Central memory CD8-positive, alpha-beta T cell (primary cell): ENCODE measurements at regions not wholly inside any gene's neighbourhood (a gene's known extent, or its start where the extent isn't known, plus 50 kb on each side); places are given as distances from the start of the nearest gene placed in this dataset.

Experiments used
- ATAC-seq: fragments of 150-1000 bp; cut with Tn5 transposase; replicated peaks from 2 replicates; pipeline ENCODE4 v1.10.0; 2022; ENCODE audit warnings: mild to moderate bottlenecking, moderate FRiP score, moderate number of reproducible peaks; ENCODE audit not compliant: poor library complexity, severe bottlenecking; ENCODE audit errors: extremely low read depth
- DNase-seq, 2 donors: peaks; one replicate each; pipeline ENCODE4 v3.0.0; 2021; ENCODE audit warnings: low spot score in 2 of 2
- H3K27ac Mint-ChIP-seq: one replicate; pipeline ENCODE4 v1.8.0; 2022; ENCODE audit warnings: low read depth, mild to moderate bottlenecking, moderate library complexity, mixed read lengths
- H3K27me3 Mint-ChIP-seq: one replicate; pipeline ENCODE4 v1.8.0; 2022; ENCODE audit warnings: mixed read lengths
- H3K36me3 Mint-ChIP-seq: one replicate; pipeline ENCODE4 v1.8.0; 2022; ENCODE audit warnings: mild to moderate bottlenecking, moderate library complexity, mixed read lengths; ENCODE audit not compliant: insufficient read depth
- H3K4me1 Mint-ChIP-seq: one replicate; pipeline ENCODE4 v1.8.0; 2022; ENCODE audit warnings: mixed read lengths
- H3K4me3 Mint-ChIP-seq: one replicate; pipeline ENCODE4 v1.8.0; 2022; ENCODE audit warnings: mild to moderate bottlenecking, moderate library complexity, mixed read lengths
- H3K9me3 Mint-ChIP-seq: one replicate; pipeline ENCODE4 v1.8.0; 2022; ENCODE audit warnings: mixed read lengths

DNA sequence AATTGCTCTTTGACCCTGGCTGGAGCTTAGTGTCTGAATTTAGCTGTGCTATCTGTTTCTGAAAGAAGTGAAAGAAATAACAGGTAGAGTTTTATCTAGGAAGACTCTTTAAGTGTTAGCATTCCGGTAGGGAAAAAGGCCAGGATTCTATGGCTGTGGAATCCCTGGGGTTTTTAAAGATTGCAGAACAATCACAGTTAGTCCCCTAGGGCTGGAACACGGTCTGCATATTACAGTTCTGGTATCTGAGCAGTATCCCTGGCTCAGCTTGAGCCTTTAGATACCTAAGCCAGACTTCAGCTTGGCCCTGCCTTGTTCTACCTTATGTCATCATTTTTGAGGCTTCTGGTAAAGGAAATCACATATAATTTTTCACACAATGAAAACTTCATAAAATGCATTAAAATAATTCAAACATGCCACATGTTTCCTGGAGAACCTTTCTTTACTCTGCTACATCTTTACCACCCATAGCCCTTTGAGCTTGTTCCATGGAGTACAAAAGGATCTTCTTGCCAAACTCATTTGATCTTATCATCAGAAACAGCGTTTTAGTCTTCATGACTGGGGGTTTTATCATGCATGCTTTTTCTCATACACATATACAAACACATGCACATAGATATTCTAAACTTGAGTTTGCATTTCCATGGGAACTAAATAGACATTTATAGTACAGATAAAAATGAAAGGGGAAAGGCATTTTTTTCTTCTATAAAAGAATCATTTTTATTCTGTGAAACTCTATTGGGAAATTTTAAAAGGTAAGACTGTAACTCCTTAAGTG, 410.8 kb downstream of the CETN3 start:
- Mint-ChIP-seq H3K27me3 (no peaks in the 10 kb centered on the region), H3K4me1 (no peaks in the 10 kb centered on the region), H3K36me3 (peaks cover 3% of the 10 kb centered on the region), H3K4me3 (no peak overlapping the region), H3K27ac (no peak overlapping the region), H3K9me3 (peaks cover 19% of the 10 kb centered on the region)
- ATAC-seq (no peak), DNase-seq (no peak)

DNA sequence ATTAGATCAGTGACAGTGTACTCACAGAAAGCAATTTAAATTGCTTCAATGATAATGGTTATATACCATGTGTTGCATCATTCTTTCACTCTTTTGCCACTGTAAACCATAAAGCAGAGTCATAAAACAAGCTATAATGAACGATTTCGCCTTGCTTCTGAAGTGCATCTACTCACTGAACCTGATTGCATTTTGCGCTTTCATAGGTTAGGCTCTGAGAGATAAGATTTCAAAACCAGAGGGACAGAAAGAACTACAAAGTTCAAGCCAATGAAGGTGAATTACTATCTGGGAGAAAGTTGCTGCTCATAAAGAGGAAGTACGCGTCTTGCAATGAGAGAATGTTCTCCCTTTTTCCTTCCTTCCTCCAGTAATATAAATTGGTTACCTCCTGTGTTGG, 412.7 kb downstream of the CETN3 start:
- no peak for ATAC-seq
- H3K9me3 Mint-ChIP-seq = peaks cover 18% of the 10 kb centered on the region

DNA sequence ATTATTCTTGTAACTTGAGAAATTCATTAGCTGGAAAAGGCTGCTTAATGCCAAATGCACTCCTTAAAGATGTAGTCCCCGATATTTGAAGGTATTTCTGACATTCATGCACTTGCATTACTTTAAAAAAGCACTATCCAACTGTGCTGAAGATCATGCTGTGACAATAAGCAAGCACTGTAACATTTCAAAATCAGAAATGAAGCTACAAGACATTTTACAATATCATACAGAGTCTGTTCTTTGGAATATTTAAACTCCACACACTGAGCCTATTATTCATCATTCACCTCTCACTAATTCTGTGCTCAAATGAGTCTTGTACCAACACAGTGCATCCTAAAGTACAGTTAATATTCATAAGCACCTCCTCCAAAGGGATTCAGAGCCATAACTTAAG, 413.2 kb downstream of the CETN3 start:
- DNase-seq (no peak), ATAC-seq (no peak)
- H3K4me3 Mint-ChIP-seq = no peak overlapping the region
- H3K9me3 Mint-ChIP-seq = peaks cover 16% of the 10 kb centered on the region
- no peaks in the 10 kb centered on the region for H3K4me1 Mint-ChIP-seq
- no peak overlapping the region for H3K27ac Mint-ChIP-seq
- H3K36me3 Mint-ChIP-seq = peaks cover 1% of the 10 kb centered on the region
- no peaks in the 10 kb centered on the region for H3K27me3 Mint-ChIP-seq

More for the DNA sequence above, 412.7 kb downstream of the CETN3 start:
- Mint-ChIP-seq H3K36me3 (peaks cover 1% of the 10 kb centered on the region), H3K27ac (no peak overlapping the region), H3K27me3 (no peaks in the 10 kb centered on the region), H3K4me1 (no peaks in the 10 kb centered on the region), H3K4me3 (no peak overlapping the region)
- no peak for DNase-seq

DNA sequence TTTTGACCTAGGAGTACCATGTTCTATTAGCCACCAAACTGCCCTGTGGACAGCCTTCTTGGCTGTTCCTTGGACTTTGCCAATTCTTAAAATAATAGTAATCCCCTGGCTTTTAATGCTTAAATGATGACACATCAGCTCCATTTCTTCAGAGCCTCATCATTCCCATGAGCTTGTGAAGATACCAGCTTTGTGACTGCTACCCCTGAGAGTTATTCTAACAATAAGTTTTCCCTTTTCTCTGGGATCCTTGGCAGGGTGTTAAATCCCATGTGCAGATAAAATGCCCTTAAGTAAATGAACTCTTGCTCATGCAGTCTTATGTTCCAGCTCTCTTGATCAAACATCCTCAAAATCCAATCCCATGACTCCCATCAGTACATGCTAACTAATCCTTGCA, 415.3 kb downstream of the CETN3 start:
- Mint-ChIP-seq H3K9me3 (peaks cover 21% of the 10 kb centered on the region), H3K27ac (no peak overlapping the region), H3K4me3 (no peak overlapping the region), H3K27me3 (no peaks in the 10 kb centered on the region), H3K36me3 (peaks cover 1% of the 10 kb centered on the region), H3K4me1 (no peaks in the 10 kb centered on the region)
- DNase-seq (no peak), ATAC-seq (no peak)

DNA sequence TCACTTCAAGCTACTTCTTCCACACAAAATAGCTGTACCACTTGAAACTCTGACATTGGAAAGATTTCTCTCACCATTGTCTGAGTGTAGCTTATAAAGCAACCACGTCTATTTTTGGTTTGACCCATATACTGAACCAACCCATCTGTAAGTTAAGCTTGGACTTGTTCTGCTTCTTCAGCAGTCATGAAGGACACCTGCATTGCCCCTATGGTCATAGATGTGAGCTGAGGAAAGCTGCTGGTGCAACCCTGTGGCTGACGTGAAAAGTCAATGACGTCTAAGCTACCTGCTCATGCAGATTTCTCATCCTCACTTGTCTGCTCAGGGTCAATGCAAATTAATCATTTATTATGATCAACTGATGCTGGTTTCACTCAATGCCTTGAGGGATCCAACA, 417.4 kb downstream of the CETN3 start:
- peaks cover 1% of the 10 kb centered on the region for H3K36me3 Mint-ChIP-seq
- DNase-seq (no peak), ATAC-seq (no peak)
- H3K9me3 Mint-ChIP-seq = peaks cover 27% of the 10 kb centered on the region
- H3K27ac Mint-ChIP-seq = no peak overlapping the region
- H3K4me1 Mint-ChIP-seq = no peaks in the 10 kb centered on the region
- H3K27me3 Mint-ChIP-seq = no peaks in the 10 kb centered on the region
- H3K4me3 Mint-ChIP-seq = no peak overlapping the region

DNA sequence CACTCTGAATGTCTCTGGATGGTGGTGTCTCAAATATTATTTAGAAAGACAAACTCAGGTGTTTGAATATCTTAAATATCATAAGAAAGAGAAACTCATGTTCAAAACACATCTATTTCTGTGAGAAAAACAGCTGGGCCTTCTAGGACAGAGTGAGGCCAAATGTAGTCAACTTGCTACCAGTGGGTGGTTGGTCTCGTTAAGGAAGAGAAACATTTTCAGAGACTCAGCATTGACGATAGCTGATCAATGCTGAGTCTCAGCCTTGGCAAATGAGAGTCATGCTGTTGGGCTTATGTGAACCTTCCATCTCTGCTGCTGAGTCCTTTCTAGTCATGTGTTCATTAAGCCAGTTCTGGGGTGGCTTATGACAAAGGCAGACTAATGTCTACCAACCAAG, 418.0 kb downstream of the CETN3 start:
- Mint-ChIP-seq H3K27ac (no peak overlapping the region), H3K9me3 (peaks cover 27% of the 10 kb centered on the region), H3K4me1 (no peaks in the 10 kb centered on the region), H3K36me3 (peaks cover 1% of the 10 kb centered on the region), H3K27me3 (no peaks in the 10 kb centered on the region), H3K4me3 (no peak overlapping the region)
- ATAC-seq = no peak
- no peak for DNase-seq

DNA sequence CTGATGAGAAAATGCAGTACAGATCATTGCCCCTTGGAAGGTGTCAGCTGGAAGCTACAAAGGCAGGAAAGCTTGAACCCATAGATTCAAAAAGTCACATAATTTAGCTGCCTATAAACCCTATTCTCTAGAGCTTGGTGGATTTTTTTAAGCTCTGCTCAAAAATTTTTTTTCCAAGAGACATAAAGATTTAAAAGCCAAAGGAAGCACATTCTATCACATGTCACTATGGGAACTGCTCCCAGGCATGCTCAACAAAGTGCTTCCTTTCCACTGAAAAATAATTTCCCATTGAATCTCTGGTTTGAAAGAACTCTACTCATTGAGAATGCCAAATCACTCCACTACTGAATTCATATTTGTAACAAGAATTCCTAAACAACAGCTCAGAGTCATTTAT, 419.8 kb downstream of the CETN3 start:
- H3K27ac Mint-ChIP-seq = no peak overlapping the region
- H3K4me3 Mint-ChIP-seq = no peak overlapping the region
- ATAC-seq (no peak), DNase-seq (no peak)
- peaks cover 27% of the 10 kb centered on the region for H3K9me3 Mint-ChIP-seq
- peaks cover 1% of the 10 kb centered on the region for H3K36me3 Mint-ChIP-seq
- H3K27me3 Mint-ChIP-seq = no peaks in the 10 kb centered on the region
- H3K4me1 Mint-ChIP-seq = no peaks in the 10 kb centered on the region

DNA sequence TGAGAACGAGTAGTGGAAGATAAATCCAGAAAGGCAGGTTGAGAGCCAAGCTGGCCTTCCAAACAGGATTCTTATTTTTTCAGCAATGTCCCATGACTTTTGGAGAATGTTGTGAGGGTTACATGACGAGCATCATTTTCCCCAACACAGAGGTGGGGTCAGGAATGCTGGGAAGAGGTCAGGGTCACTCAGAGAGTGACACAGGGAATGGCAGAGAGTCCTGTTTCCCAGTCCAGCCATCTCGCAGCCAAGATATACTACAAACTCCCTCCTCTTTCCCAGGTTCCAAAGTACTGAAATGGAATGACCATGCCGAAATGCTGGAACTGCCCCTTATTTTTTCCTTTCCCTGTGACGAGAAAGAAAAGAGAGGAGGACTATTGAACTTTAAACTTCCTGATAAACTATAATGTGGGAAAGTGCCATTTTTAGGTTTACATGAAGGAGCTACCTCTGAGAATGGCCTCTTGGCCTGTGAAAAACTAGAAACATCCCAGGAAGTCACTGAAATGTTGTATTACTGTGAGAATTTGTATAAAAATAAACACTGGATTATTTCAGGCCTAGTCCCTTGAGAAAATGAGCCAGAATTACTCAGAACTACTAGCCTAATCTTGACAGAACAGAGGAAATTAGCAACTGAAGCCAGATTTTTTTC, 420.4 kb downstream of the CETN3 start:
- H3K36me3 Mint-ChIP-seq = no peaks in the 10 kb centered on the region
- no peaks in the 10 kb centered on the region for H3K27me3 Mint-ChIP-seq
- H3K27ac Mint-ChIP-seq = no peak overlapping the region
- H3K9me3 Mint-ChIP-seq = peaks cover 23% of the 10 kb centered on the region
- ATAC-seq (no peak), DNase-seq (no peak)
- no peak overlapping the region for H3K4me3 Mint-ChIP-seq
- H3K4me1 Mint-ChIP-seq = no peaks in the 10 kb centered on the region

DNA sequence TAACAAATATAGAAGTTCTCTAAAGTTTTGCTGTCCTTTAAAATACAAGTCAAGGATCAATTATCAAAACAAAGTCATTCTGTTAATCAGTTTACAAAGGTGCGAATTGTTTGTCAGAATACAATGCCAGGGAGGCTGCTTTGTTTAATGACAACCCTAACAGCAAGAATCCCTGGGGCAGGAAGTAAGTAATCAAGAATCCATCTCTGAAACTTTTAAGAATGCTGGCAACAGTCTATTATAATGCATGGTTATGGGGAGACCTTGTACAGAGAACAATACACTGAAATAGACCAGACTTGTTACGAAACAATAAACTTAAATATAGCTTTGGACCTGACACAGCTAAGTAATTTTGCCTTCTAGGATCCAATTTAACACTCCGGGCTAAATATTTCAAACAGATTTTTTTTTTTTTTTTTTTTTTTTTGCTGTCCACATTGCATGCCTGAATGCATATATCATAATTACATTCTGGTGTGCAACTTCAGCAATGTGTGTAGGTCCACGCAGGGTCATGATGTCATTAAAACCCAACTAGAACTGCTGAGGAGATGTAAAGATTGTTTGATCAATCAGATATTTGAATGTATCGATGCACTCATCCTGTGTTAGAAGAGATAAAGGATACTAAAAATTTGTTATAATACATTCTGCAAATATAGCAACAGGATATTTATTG, 421.3 kb downstream of the CETN3 start:
- Mint-ChIP-seq H3K4me1 (no peaks in the 10 kb centered on the region), H3K36me3 (no peaks in the 10 kb centered on the region), H3K4me3 (no peak overlapping the region), H3K9me3 (peaks cover 23% of the 10 kb centered on the region), H3K27ac (no peak overlapping the region), H3K27me3 (no peaks in the 10 kb centered on the region)
- ATAC-seq (no peak), DNase-seq (no peak)

DNA sequence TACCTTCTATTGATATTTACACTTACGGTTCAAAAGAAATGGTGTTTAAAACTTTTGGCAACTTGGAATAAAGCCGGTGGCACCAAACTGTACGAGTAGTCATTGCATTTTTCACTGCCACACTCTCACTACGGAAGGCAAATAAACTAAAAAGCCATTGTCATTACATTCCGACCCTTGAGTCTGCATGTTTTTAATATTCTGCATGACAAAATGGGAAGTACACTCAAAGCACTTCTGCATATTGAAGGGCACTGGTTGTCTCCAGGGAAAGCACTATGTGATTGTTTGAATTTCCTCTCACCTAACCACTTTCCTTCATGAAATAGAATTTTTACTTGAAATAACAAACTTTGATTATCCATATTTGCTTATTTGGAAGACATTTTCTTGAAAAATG, 426.3 kb downstream of the CETN3 start:
- H3K27ac Mint-ChIP-seq = no peak overlapping the region
- DNase-seq = no peak
- peaks cover 8% of the 10 kb centered on the region for H3K9me3 Mint-ChIP-seq

DNA sequence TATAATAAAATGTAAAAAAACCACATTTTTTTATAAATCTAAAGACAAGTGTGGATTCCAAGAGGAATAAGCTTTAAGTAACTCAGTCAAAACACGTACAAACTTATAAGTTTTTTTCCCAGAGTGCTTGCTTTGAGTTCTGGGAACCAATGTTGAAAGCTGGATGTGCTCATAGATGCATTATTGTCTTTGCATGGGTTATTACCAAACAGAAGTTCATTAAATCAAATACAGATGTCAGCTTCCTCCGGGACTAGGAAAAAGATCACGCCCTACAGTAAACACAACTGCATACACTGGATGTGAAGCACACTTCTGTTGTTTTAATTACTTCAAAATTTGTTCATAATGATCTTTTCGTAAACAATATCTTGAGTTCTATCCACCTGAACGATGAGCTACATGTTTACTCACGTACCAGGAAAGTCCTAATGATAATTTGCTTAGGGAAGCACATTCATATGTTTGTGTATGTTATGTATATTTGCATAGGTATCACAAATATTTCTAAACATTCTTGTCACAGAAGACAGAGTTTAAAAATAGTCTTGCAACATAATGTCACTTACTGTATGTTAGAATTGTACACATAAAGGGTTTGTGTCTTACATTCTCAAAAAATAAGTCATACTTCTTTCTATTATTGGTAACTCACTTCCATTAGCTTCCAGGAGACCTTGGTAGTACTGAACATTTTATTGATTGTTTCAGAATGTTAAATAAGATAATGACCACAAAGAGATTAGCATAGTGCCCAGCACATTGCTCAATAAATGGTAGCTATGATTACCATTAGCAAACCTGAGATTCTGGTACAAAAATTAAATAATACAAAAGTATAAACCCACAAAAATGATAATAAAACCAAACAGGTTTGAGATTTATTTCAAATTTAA, 427.4 kb downstream of the CETN3 start:
- DNase-seq (no peak), ATAC-seq (no peak)
- no peak overlapping the region for H3K4me3 Mint-ChIP-seq
- peaks cover 8% of the 10 kb centered on the region for H3K9me3 Mint-ChIP-seq
- no peaks in the 10 kb centered on the region for H3K4me1 Mint-ChIP-seq
- no peaks in the 10 kb centered on the region for H3K36me3 Mint-ChIP-seq
- H3K27me3 Mint-ChIP-seq = no peaks in the 10 kb centered on the region
- H3K27ac Mint-ChIP-seq = no peak overlapping the region

More for the DNA sequence above, 426.3 kb downstream of the CETN3 start:
- no peak overlapping the region for H3K4me3 Mint-ChIP-seq
- H3K27me3 Mint-ChIP-seq = no peaks in the 10 kb centered on the region
- no peaks in the 10 kb centered on the region for H3K4me1 Mint-ChIP-seq
- H3K36me3 Mint-ChIP-seq = no peaks in the 10 kb centered on the region
- no peak for ATAC-seq

DNA sequence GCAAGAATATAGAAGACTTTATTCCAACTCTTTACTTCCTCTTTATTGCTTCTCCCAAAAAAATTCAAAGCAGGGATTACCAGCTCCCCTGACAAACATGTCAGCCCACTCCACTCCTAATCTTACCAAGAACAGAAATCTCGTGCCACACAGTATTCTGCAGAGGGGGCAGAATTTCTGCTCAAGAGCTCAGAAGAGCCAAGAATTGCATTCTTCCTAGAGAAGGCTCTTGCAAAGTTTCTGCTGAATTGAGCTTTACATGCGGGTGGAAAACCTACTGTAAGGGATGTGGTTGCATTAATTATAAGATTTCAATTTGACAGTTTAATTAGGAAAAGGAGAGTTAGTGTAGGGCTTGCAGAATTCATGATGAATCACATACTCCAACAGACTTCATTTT, 428.5 kb downstream of the CETN3 start:
- no peak for ATAC-seq
- no peaks in the 10 kb centered on the region for H3K4me1 Mint-ChIP-seq
- no peak overlapping the region for H3K27ac Mint-ChIP-seq
- H3K9me3 Mint-ChIP-seq = peaks cover 8% of the 10 kb centered on the region
- H3K27me3 Mint-ChIP-seq = no peaks in the 10 kb centered on the region
- H3K36me3 Mint-ChIP-seq = no peaks in the 10 kb centered on the region
- no peak for DNase-seq
- H3K4me3 Mint-ChIP-seq = no peak overlapping the region
